ENCODE measurements at regions not wholly inside any gene's neighbourhood (a gene's known extent, or its start where the extent isn't known, plus 50 kb on each side); places are given as distances from the start of the nearest gene placed in this dataset.

DNA sequence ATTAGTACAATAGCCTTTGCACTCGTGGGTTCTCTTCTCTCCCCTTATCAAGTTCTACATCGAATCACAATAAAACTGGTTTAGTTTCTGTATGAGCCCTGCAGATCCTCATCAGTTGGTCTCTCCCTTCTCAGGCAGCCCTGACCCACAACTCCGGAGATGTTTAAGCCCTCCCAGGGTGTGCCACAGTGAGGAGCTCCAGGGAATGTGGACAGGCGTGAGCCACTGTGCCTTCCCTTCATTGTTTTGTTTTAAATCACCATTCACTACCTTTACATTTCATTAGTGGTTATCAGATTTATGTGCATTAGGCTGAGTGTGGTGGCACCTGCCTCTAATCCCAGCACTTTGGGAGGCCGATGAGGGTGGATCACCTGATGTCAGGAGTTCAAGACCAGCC is 133.2 kb downstream of the LARP7 start:
- 93% methylated on average over 3 of the region's 5 CpGs for WGBS (ENCODE audit: insufficient coverage)
- no peak for DNase-seq
- no peak for ATAC-seq (ENCODE audit: low read depth)
- Histone ChIP-seq H3K9me3 (ENCODE audit: control extremely low read depth in 1 of 3, control insufficient read depth in 2 of 3, insufficient read depth in 1 of 3, low read length in 2 of 3) (no peaks in the 10 kb centered on the region), H3K4me3 (ENCODE audit: control extremely low read depth in 1 of 5, extremely low read depth in 1 of 5, insufficient read depth in 1 of 5, low read depth in 2 of 5, low read length in 4 of 5) (no peak overlapping the region), H3K27me3 (replicated peaks in 1 of 4; ENCODE audit: control extremely low read depth in 1 of 4, control insufficient read depth in 3 of 4, insufficient read depth in 4 of 4, low read length in 3 of 4) (no peaks in the 10 kb centered on the region), H2AFZ (ENCODE audit: insufficient read depth, low read depth, low read length, poor library complexity, severe bottlenecking) (no peak overlapping the region), H3K4me1 (ENCODE audit: control insufficient read depth in 2 of 2, insufficient read depth in 2 of 2, low read length in 2 of 2) (no peaks in the 10 kb centered on the region), H4K20me1 (ENCODE audit: control insufficient read depth, insufficient read depth, low read length, poor library complexity, severe bottlenecking) (no peaks in the 10 kb centered on the region), H3K27ac (ENCODE audit: low read length in 2 of 2) (no peak overlapping the region), H3K79me2 (ENCODE audit: control insufficient read depth, insufficient read depth, low read length) (no peaks in the 10 kb centered on the region), H3K36me3 (replicated peaks in 1 of 2; ENCODE audit: control extremely low read depth in 1 of 2, control insufficient read depth in 1 of 2, extremely low read depth in 1 of 2, insufficient read depth in 2 of 2, low read length in 1 of 2) (no peaks in the 10 kb centered on the region), H3K9ac (ENCODE audit: low read length) (no peak overlapping the region), H3K4me2 (replicated peaks; ENCODE audit: low read depth, low read length, poor library complexity, severe bottlenecking) (no peak overlapping the region)
- H3K4me1 Mint-ChIP-seq = no peaks in the 10 kb centered on the region
- no peak overlapping the region for H3K4me3 Mint-ChIP-seq
- TF ChIP-seq EZH2 (IDR thresholded peaks at IDR 0.05; ENCODE audit: borderline replicate concordance, insufficient read depth, low read depth, low read length, poor library complexity, severe bottlenecking) = no peak
- TF ChIP-seq, protein P1, sequence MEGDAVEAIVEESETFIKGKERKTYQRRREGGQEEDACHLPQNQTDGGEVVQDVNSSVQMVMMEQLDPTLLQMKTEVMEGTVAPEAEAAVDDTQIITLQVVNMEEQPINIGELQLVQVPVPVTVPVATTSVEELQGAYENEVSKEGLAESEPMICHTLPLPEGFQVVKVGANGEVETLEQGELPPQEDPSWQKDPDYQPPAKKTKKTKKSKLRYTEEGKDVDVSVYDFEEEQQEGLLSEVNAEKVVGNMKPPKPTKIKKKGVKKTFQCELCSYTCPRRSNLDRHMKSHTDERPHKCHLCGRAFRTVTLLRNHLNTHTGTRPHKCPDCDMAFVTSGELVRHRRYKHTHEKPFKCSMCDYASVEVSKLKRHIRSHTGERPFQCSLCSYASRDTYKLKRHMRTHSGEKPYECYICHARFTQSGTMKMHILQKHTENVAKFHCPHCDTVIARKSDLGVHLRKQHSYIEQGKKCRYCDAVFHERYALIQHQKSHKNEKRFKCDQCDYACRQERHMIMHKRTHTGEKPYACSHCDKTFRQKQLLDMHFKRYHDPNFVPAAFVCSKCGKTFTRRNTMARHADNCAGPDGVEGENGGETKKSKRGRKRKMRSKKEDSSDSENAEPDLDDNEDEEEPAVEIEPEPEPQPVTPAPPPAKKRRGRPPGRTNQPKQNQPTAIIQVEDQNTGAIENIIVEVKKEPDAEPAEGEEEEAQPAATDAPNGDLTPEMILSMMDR (IDR thresholded peaks at IDR 0.05) = no peak
- peaks cover 4% of the 10 kb centered on the region for H3K27me3 Mint-ChIP-seq
- no peaks in the 10 kb centered on the region for H3K9me3 Mint-ChIP-seq (ENCODE audit: insufficient read depth)
- POLR2A ChIA-PET = no interaction called here
- CTCF ChIA-PET = interaction anchor here (0.6 kb wide), 1 partner anchor 18 kb away, joined by 4 read pairs; no protein-coding TSS in a partner anchor
- no peak overlapping the region for H3K27ac Mint-ChIP-seq
- intact Hi-C loops (cut with micrococcal nuclease) = no loop called here

DNA sequence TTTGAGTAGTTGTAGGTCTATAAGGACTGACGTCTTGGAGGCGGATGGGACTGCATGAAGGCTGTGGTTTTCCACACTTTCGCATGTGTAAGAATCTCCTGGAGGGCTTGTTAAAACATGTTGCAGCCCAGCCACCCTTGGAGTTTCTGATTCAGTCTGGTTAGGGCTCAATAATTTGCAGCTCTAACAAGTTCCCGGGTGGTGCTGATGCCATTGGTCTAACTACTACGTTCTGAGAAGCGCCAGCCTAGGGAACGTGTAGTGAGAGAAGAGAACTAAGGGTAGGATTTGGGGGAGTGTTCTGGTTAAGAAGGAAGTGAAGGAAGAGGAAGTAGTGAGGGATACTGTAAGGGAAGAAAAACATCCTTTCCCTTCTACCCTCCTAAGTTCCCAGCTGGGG is 138.9 kb downstream of the LARP7 start:
- WGBS (ENCODE audit: insufficient coverage) = 90% methylated on average over 5 of the region's 7 CpGs
- Histone ChIP-seq H3K4me3 (ENCODE audit: control extremely low read depth in 1 of 5, extremely low read depth in 1 of 5, insufficient read depth in 1 of 5, low read depth in 2 of 5, low read length in 4 of 5) (no peak overlapping the region), H3K4me1 (ENCODE audit: control insufficient read depth in 2 of 2, insufficient read depth in 2 of 2, low read length in 2 of 2) (no peaks in the 10 kb centered on the region), H3K27me3 (replicated peaks in 1 of 4; ENCODE audit: control extremely low read depth in 1 of 4, control insufficient read depth in 3 of 4, insufficient read depth in 4 of 4, low read length in 3 of 4) (no peaks in the 10 kb centered on the region), H3K9ac (ENCODE audit: low read length) (no peak overlapping the region), H3K79me2 (ENCODE audit: control insufficient read depth, insufficient read depth, low read length) (no peaks in the 10 kb centered on the region), H2AFZ (ENCODE audit: insufficient read depth, low read depth, low read length, poor library complexity, severe bottlenecking) (no peak overlapping the region), H4K20me1 (ENCODE audit: control insufficient read depth, insufficient read depth, low read length, poor library complexity, severe bottlenecking) (no peaks in the 10 kb centered on the region), H3K9me3 (ENCODE audit: control extremely low read depth in 1 of 3, control insufficient read depth in 2 of 3, insufficient read depth in 1 of 3, low read length in 2 of 3) (no peaks in the 10 kb centered on the region), H3K27ac (ENCODE audit: low read length in 2 of 2) (no peak overlapping the region), H3K4me2 (replicated peaks; ENCODE audit: low read depth, low read length, poor library complexity, severe bottlenecking) (no peak overlapping the region), H3K36me3 (replicated peaks in 1 of 2; ENCODE audit: control extremely low read depth in 1 of 2, control insufficient read depth in 1 of 2, extremely low read depth in 1 of 2, insufficient read depth in 2 of 2, low read length in 1 of 2) (no peaks in the 10 kb centered on the region)
- intact Hi-C loops (cut with micrococcal nuclease) = no loop called here
- H3K27ac Mint-ChIP-seq = no peak overlapping the region
- no peaks in the 10 kb centered on the region for H3K4me1 Mint-ChIP-seq
- DNase-seq = no peak
- POLR2A ChIA-PET = no interaction called here
- CTCF ChIA-PET = interaction anchor here (1.2 to 3.3 kb wide), 2 partner anchors 10 to 13 kb away, joined by 4 to 10 read pairs; no protein-coding TSS in a partner anchor
- H3K27me3 Mint-ChIP-seq = no peaks in the 10 kb centered on the region
- no peaks in the 10 kb centered on the region for H3K9me3 Mint-ChIP-seq (ENCODE audit: insufficient read depth)
- H3K4me3 Mint-ChIP-seq = no peak overlapping the region
- ATAC-seq (ENCODE audit: low read depth) = no peak
- TF ChIP-seq, protein P1 (IDR thresholded peaks at IDR 0.05) = no peak
- TF ChIP-seq EZH2 (IDR thresholded peaks at IDR 0.05; ENCODE audit: borderline replicate concordance, insufficient read depth, low read depth, low read length, poor library complexity, severe bottlenecking) = no peak

Data from B cell (primary cell).